GM19025 (cell line): ENCODE measurements at regions not wholly inside any gene's neighbourhood (a gene's known extent, or its start where the extent isn't known, plus 50 kb on each side); places are given as distances from the start of the nearest gene placed in this dataset.
"Not testable (repeated sequence)": the region's sequence is repeated elsewhere in the genome, so short reads cannot be mapped to it uniquely, and the experiment has no call there.

Experiments
- ATAC-seq: cut with Tn5 transposase; IDR thresholded peaks from one replicate; pipeline ENCODE4 v1.9.1; 2021; ENCODE audit warnings: mild to moderate bottlenecking, low read depth, moderate library complexity; ENCODE audit not compliant: unreplicated experiment

- no peak for ATAC-seq
Measured at GRCh38 chr2:122651780-122652179, 896.3 kb downstream of the TSN start.

GRCh38 chr2:122652670-122653069 is 897.2 kb downstream of the TSN start:
- ATAC-seq = no peak

- no peak for ATAC-seq
Measured at GRCh38 chr2:122656403-122656802, 901.0 kb downstream of the TSN start.

GRCh38 chr2:122660786-122661634 is 905.6 kb downstream of the TSN start:
- ATAC-seq = no peak

GRCh38 chr2:122663620-122664019 is 908.2 kb downstream of the TSN start:
- no peak for ATAC-seq

- no peak for ATAC-seq
Measured at GRCh38 chr2:122669627-122670026, 914.2 kb downstream of the TSN start.

- no peak for ATAC-seq
Measured at GRCh38 chr2:122670897-122671296, 915.4 kb downstream of the TSN start.

GRCh38 chr2:122680662-122681061 is 925.2 kb downstream of the TSN start:
- ATAC-seq = no peak

GRCh38 chr2:122681626-122682025 is 926.2 kb downstream of the TSN start:
- peak; percentile 46 for ATAC-seq

- no peak for ATAC-seq
Measured at GRCh38 chr2:122682356-122682755, 926.9 kb downstream of the TSN start.

- ATAC-seq = no peak
Measured at GRCh38 chr2:122683018-122683417, 927.6 kb downstream of the TSN start.

- ATAC-seq = no peak
Measured at GRCh38 chr2:122692400-122693083, 937.1 kb downstream of the TSN start.

GRCh38 chr2:122697415-122697814 is 942.0 kb downstream of the TSN start:
- ATAC-seq = no peak

- ATAC-seq = no peak
Measured at GRCh38 chr2:122703676-122704075, 948.2 kb downstream of the TSN start.

- ATAC-seq = peak; percentile 49
Measured at GRCh38 chr2:122704109-122704563, 948.7 kb downstream of the TSN start.

- ATAC-seq = no peak
Measured at GRCh38 chr2:122705746-122706145, 950.3 kb downstream of the TSN start.

GRCh38 chr2:122706757-122707223 is 951.3 kb downstream of the TSN start:
- ATAC-seq = no peak

GRCh38 chr2:122707224-122707824 is 951.9 kb downstream of the TSN start:
- peak; percentile 54 for ATAC-seq

- no peak for ATAC-seq
Measured at GRCh38 chr2:122710049-122710448, 954.6 kb downstream of the TSN start.

GRCh38 chr2:122713800-122714199 is 958.3 kb downstream of the TSN start:
- ATAC-seq = no peak

GRCh38 chr2:122720822-122721221 is 965.4 kb downstream of the TSN start:
- ATAC-seq = not testable (repeated sequence)
